HG02642 (cell line): ENCODE measurements at regions not wholly inside any gene's neighbourhood (a gene's known extent, or its start where the extent isn't known, plus 50 kb on each side); places are given as distances from the start of the nearest gene placed in this dataset.
"Not testable (repeated sequence)": the region's sequence is repeated elsewhere in the genome, so short reads cannot be mapped to it uniquely, and the experiment has no call there.

Experiments
- ATAC-seq: cut with Tn5 transposase; IDR thresholded peaks from one replicate; pipeline ENCODE4 v1.9.1; 2021; ENCODE audit warnings: mild to moderate bottlenecking; ENCODE audit not compliant: unreplicated experiment, poor library complexity

DNA sequence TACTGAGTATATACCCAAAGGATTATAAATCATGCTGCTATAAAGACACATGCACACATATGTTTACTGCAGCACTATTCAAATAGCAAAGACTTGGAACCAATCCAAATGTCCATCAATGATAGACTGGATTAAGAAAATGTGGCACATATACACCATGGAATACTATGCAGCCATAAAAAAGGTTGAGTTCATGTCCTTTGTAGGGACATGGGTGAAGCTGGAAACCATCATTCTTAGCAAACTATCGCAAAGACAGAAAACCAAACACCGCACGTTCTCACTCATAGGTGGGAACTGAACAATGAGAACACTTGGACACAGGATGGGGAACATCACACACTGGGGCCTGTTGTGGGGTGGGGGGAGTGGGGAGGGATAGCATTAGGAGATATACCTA lies 378.3 kb upstream of the PIK3R1 start:
- not testable (repeated sequence) for ATAC-seq

DNA sequence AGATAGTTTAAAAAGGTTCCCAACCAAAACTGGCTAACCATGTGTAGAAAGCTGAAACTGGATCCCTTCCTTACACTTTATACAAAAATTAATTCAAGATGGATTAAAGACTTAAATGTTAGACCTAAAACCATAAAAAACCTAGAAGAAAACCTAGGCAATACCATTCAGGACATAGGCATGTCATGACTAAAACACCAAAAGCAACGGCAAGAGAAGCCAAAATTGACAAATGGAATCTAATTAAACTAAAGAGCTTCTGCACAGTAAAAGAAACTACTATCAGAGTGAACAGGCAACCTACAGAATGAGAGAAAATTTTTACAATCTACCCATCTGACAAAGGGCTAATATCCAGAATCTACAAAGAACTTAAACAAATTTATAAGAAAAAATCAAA lies 379.1 kb upstream of the PIK3R1 start:
- not testable (repeated sequence) for ATAC-seq

DNA sequence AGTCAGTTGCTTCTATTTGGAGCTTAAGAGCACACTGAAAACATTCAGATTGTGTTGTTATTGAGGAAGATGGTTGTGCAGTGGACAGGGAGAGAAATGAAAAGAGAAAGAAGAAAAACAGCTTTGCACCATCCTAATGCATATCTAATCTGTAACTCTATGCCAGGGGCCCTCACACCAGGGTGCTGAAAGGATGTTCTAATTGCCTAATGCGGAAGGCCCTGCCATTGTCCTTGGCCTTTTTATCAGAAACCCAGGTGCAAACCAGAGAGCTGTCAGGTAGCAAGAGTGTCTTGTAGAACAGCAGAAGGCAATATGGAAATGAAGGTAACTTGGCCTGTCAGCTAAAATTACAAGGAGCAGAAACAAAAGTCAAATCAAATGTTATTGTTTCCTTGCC lies 384.5 kb upstream of the PIK3R1 start:
- ATAC-seq: no peak

DNA sequence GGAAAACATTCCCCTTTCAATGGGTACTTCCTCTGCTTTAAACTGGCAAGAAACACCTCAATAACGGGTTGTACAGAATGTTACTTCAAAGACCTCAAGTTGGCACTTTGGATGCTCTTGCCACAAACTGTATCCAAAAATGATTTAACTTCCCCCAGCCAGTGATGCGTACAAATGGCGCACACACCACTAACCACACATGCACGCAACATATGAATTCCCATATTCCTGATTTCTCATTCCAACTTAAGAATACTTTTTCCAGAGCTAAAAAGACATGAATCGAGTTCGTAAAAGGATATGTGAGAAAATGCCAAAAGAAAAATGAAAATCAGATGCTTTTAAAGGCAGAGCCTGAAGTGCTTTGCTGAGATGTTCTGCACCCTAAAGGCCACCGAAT lies 388.0 kb upstream of the PIK3R1 start:
- ATAC-seq: no peak

DNA sequence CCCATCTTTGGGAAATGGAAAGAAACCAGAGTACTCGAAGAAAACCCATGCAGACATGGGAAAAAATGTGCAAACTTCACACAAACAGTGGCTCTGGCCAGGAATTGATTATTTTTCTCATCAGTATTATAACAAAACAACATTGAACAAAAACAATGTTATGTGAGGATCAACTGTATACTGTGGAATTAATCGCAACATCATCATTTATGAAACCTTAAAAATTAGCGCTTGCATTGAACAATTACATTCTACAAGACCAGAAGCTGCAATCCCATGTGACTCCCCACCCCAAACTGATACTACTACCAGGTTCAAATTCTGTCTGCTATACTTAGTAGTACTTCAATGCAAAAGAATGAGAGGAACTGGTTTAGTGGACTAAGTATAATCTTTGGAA lies 390.7 kb upstream of the PIK3R1 start:
- ATAC-seq: no peak

DNA sequence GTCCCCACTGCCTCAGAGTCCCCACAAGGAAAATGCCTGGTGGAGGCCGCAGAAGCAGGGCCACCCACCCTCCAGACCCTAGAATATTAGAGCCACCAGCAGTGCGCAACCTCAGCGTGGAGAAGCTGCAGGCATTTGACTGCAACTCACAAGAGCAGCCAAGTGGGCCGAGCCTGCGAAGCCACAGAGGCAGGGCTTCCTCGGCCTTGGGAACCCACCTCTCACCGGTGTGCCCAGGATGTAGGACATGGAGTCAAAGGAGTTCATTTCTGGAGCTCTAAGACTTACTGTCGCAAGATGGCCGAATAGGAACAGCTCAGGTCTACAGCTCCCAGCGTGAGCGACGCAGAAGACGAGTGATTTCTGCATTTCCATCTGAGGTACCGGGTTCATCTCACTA lies 397.9 kb upstream of the PIK3R1 start:
- no peak for ATAC-seq

DNA sequence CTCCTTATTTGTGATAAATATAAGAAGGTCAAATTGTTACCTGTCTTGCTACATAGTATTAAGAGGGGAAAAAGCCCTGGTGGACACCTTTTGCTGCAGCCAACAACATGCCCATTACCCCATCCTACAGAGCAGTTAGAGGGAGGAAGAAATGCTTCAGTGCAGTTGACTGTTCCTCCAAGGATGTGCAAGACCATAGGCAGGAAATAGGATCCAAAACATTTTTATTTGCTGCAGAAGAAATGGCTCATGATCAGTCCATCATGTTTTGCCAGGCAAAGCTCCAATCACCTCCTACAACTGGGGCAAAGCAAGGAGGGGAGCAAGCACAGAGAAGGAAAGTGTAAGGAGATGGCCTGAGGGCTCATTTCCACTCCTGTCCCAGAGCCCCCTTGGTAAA lies 399.1 kb upstream of the PIK3R1 start:
- no peak for ATAC-seq

DNA sequence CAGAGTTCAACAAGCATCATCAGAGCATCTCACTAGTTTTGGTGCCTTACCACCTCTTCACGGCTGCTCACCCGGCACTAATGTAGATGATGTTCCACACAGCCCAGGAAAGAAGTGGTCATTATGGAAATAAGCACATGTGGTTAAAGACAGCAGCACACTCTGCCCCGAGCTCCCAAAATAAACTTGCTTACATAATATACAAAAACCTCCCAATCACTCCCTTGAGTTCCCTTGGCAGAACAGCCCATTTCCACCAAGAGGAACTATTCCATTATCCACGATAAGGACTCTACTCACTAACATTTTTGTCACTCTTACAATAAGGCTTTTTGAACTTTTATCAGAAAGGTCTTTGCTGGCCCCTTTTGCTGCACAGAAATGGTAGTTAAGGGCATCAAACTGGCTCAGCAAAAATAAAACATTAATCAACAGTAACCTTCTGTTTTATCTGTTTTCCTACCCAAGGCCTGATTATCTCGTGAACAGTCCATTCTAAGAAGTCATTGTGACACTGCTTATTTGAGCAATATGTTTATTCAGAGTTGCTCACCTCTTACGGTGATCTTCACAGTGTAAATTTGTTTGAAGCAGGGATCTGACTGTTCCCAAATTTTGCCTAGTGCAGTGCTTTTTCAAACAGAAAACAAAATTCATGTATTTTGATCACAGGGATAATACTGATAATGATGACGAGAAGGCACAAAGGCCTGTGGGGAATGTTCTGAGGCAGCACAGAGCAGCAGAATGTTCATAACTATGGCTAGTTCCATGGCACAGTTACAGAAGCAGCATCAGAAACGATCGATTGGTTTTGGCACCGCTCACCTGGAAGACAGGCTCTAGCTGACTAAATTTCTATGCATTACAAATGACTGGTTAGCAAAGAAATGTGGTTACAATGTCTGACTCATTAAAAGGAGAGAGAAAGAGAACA lies 399.8 kb upstream of the PIK3R1 start:
- ATAC-seq: no peak

DNA sequence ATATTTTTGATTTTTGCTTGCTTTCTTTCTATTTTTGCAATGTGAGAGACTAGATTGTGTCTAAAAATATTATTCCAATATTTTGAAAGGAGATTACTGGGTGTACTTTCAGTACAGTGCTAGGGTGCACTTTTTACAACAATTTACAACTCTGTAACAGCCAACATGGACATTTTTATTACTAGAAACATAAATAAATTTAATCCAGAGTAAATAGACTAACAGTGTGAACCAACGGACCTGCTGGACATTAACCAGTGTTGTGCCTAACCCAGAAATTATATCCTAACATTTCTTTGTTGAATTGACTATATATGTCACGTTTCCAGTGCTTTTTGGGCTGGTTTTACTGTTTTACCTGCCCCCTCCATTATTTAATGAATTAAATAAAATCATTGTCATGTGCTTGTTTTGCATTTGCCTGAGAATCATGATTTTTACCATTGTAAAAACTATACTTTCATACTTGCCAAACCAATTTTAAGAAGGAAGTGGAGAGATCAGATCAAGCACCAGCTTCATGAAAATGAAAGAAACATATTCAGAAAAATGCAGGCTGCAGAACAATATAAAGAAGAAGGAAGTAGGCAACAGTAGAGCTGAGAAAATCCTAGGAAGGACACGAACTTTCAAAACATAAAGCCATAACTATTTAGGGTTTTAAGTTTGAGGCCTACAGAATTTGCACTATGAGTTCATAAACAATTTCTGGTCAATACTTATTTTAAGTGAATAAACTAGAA lies 400.8 kb upstream of the PIK3R1 start:
- no peak for ATAC-seq

DNA sequence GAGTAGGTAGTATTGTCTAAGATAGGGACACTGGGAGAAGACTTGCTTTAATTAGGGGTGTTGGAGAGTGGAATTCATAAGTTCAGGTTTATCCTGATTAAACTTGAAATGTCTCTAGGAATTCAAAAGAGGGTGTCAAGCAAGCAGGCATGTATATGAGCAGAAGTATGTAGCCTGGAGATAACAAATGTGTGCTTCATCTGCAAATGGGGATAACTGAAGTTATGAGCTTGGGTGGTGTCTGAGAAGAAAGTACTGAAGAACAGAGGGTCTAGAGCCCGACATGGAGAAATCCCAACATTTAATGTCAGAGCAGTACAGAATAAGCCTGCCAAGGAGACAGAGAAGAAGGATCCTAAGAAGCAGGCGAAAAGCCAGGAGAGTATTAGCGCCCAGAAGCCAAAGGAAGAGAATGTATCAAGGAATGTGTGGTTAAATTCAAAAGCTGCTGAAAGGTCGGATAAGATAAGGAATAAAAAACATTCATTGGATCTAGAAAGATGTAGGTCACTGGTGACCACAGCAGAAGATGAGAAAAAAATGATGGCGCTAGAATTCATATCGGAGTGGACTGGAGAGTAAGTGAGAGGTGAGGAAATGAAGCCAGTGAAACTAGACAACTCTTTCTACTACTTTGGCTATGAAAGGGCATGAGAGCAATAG lies 401.5 kb upstream of the PIK3R1 start:
- no peak for ATAC-seq

DNA sequence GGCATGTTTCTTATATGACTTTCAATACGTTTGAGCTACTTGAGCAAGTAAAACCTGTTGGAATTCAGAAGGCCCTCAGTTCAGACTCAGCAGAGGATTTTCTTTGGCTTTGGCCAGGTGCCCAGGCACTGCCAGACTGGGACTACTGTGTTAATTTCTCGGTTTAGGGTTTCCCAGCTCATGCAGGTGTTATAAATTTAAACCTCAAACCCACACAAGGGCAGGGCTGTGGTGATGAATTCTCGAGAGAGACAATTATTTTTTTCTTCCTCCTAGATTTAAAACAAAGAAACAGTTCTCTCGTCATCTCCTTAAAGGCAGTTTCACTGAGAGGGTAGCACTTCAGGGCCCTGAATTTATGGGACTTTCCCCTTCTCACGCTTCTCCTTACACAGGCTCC lies 406.0 kb upstream of the PIK3R1 start:
- no peak for ATAC-seq

DNA sequence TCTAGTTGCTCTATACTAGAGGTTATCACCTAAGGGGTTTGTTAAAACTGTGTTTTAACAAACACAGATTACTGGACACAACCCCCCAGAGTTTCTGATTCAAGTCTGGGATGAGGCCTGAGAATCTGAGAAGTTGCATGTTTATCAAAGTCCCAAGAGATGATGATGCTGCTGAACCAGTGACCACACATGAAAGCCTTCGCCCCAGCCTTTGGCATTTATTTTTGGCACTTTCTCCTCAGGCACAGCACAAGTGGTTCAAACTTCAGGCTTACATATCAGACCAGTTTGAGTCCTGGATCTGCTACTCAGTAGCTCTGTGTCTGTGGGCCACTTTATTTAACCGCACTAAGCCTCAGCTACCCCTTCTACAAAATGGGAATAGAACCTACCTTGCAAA lies 407.2 kb upstream of the PIK3R1 start:
- ATAC-seq: no peak

DNA sequence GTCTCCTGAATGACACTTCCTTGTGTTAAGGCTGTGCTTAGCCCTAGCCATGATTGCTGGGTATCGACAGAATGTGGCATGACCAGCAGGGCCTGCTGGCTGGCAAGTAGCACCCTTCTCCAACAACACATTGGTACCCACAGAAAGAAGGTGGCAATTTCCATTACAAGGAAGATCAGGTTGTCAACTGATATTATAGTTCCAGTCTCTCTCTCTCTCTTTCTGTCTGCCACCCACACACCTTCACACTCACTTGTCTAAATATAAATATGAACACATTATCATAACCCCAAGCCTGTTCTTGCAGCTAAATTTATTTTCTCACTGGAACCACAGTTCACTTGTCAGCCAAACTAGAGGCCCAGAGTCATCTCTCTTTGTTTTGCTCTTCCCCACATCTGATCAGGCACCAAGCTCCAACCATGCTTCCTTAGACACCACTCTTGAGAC lies 408.1 kb upstream of the PIK3R1 start:
- no peak for ATAC-seq

DNA sequence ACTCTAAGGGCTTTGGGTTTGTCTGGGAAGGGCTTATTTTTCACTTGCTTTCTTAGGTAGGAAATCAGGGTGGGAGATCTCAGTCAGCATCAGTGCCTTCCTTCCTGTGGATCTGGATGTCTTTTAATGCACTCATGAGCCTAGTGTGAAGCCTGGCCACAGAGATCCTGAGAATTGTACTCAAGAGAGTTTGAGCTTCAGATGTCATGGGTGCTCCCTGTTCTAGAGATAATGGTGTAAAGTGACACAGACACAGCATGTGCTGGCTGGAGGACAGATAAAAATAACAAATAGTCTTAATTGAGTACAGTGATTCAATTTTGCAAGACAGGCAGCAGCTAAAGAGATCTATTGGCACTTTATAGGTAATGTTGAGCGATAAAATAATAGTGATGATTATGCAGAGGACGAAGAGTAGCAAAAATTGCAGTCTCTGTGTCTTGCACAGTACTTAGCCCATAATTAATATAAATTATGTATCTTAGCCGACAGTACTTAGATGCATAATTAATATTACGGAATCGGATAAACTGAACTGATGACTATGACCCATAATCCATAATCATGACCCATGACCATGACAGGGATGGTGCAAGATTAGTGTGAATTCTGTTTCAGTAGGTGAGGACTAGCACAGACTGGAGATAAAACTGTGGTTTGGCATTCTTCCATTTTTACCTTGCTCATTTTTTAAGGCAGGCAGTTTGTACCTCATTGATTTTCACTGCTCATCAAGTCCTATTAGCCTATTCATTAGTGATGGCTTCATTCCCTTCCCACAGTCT lies 408.7 kb upstream of the PIK3R1 start:
- no peak for ATAC-seq

DNA sequence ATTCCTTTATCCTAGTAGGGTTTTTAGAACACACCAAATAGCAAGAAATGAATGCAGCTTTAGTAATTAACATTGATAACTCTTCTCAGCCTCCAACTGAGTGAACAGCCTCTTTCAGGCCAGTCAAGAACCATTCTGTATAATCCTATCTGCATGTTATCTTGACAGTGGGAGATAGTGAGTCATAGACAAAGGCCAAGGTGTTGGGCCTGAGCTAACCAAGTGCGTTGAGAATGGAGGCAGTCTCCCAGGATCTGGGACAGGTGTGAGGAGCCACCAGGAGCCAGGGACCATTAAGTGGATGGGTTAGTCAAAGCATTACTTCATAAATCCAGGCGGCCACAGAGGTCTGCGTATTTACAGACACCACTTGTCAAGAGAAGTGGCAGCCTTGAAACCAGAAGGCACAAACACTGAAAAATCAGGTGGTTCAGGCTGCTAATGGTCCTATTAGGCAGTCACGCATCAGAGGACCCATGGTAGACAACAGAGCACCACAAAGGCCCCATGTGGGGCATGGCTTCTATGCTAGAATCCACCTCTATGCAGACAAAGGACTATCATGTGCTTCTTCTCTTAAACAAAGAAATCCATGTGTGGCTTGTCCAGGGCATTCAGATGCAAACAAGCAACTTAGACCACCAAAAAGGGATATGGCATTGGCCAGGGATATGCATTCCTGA lies 409.7 kb upstream of the PIK3R1 start:
- ATAC-seq: no peak

DNA sequence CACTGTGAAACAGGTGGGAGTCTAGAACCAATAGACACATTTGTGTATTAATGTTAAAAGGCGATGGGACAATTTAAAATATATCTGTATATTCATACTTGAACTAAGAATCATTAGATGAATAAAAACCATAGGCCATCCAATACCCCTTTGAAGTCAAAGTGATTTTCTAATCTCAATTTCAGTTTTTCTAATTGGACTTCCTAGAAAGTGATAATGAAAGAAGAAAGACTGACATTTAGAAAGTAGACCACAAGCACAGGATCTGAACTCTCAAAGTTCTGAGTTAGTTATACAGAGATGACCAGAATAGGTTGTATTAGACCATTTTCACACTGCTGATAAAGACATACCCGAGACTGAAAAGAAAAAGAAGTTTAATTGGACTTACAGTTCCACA lies 412.8 kb upstream of the PIK3R1 start:
- peak; percentile 60 for ATAC-seq

DNA sequence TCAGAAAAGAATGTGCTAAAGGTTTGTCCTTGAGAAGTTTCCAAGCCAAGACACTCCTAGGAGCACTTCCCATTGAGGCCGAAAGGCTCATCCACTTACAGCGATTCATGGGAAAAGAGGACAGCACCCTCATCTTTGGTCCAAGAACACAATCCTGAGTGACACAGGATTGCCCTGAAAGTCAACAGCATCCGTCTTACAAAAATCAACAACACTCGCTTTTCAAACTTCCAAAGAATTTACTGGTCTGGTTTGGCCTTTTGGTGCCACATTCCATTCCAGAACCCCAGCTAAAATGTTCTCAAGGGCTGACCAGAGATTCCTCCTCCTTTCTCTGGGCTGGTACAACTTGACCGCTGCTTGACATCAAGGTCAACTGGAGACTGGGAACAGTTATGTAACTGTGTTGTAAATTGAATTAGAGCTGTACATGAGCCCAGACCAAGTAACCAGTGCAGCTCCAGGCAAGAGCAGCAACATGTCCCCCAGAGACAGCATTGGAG lies 415.8 kb upstream of the PIK3R1 start:
- no peak for ATAC-seq

DNA sequence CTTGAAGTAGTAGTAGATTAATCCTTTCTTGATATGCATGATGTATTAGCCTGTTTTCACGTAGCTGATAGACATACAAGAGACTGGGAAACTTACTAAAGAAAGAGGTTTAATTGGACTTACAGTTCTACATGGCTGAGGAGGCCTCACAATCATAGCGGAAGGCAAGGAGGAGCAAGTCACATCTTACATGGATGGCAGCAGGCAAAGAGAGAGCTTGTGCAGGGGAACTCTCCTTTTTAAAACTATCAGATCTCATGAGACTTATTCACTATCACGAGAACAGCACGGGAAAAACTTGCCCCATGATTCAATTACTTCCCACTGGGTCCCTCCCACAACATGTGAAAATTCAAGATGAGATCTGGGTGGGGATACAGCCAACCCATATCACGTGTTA lies 417.1 kb upstream of the PIK3R1 start:
- not testable (repeated sequence) for ATAC-seq

DNA sequence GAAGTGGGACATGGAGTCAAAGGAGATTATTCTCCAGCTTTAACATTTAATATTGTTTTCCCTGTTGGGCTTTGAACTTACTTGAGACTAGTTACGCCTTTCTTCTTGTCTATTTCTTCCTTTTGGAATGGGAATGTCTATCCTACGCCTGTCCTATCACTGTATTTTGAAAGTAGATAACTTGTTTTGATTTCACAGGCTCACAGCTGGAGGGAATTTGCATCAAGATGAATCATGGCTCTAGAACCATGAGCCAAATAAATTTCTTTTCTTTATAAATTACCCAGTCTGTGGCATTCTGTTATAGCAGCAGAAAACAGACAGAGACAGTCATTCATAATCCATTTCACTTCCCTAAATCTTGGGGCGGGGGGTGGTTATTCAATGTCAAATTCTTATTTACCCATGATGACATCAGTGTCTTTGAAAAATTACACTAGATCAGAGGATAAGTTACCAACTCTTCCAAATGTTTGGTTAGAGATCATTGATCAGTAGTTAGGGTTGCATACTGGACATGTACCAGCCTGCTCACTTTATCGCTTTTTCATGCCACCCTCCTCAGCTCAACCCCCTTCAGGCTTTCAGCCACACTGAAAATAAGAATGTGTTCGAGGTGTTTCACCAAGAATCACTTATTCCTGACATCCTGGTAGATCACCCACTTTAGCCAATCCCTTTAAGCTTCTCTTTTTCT lies 419.6 kb upstream of the PIK3R1 start:
- ATAC-seq: no peak
